ENCODE measurements at regions not wholly inside any gene's neighbourhood (a gene's known extent, or its start where the extent isn't known, plus 50 kb on each side); places are given as distances from the start of the nearest gene placed in this dataset.
"Not testable (repeated sequence)": the region's sequence is repeated elsewhere in the genome, so short reads cannot be mapped to it uniquely, and the experiment has no call there.

- no peak for TF ChIP-seq CTCF (IDR thresholded peaks at IDR 0.05)
- Histone ChIP-seq H3K4me3 (ENCODE audit: low read depth in 1 of 2, low read length in 1 of 2) (no peak overlapping the region), H3K9me3 (no peaks in the 10 kb centered on the region)
Measured at GRCh38 chr2:66105066-66105753, 329.7 kb upstream of the MEIS1 start.

GRCh38 chr2:66103581-66103980 lies 331.3 kb upstream of the MEIS1 start:
- no peak for TF ChIP-seq CTCF (IDR thresholded peaks at IDR 0.05)
- no peaks in the 10 kb centered on the region for H3K36me3 ChIP-seq
- no peaks in the 10 kb centered on the region for H3K4me1 ChIP-seq (ENCODE audit: control insufficient read depth in 1 of 2, insufficient read depth in 1 of 2, low read depth in 1 of 2, low read length in 1 of 2)
- H3K4me3 ChIP-seq (ENCODE audit: low read depth in 1 of 2, low read length in 1 of 2) = no peak overlapping the region
- H3K27ac ChIP-seq = no peak overlapping the region
- no peaks in the 10 kb centered on the region for H3K9me3 ChIP-seq
- no peaks in the 10 kb centered on the region for H3K27me3 ChIP-seq

More at GRCh38 chr2:66105066-66105753, 329.7 kb upstream of the MEIS1 start:
- no peak overlapping the region for H3K27ac ChIP-seq
- H3K4me1 ChIP-seq (ENCODE audit: control insufficient read depth in 1 of 2, insufficient read depth in 1 of 2, low read depth in 1 of 2, low read length in 1 of 2) = no peaks in the 10 kb centered on the region
- no peaks in the 10 kb centered on the region for H3K27me3 ChIP-seq
- no peaks in the 10 kb centered on the region for H3K36me3 ChIP-seq

GRCh38 chr2:66101206-66101605 lies 333.7 kb upstream of the MEIS1 start:
- no peak overlapping the region for H3K27ac ChIP-seq
- no peaks in the 10 kb centered on the region for H3K36me3 ChIP-seq
- H3K9me3 ChIP-seq = no peaks in the 10 kb centered on the region

GRCh38 chr2:66095820-66096345 lies 339.0 kb upstream of the MEIS1 start:
- H3K4me3 ChIP-seq (ENCODE audit: low read depth in 1 of 2, low read length in 1 of 2) = no peak overlapping the region
- no peaks in the 10 kb centered on the region for H3K36me3 ChIP-seq
- H3K27ac ChIP-seq = no peak overlapping the region
- H3K27me3 ChIP-seq = no peaks in the 10 kb centered on the region
- no peak for TF ChIP-seq CTCF (IDR thresholded peaks at IDR 0.05)
- no peaks in the 10 kb centered on the region for H3K4me1 ChIP-seq (ENCODE audit: control insufficient read depth in 1 of 2, insufficient read depth in 1 of 2, low read depth in 1 of 2, low read length in 1 of 2)
- no peaks in the 10 kb centered on the region for H3K9me3 ChIP-seq

More at GRCh38 chr2:66101206-66101605, 333.7 kb upstream of the MEIS1 start:
- H3K4me1 ChIP-seq (ENCODE audit: control insufficient read depth in 1 of 2, insufficient read depth in 1 of 2, low read depth in 1 of 2, low read length in 1 of 2) = no peaks in the 10 kb centered on the region
- TF ChIP-seq CTCF (IDR thresholded peaks at IDR 0.05) = no peak
- H3K27me3 ChIP-seq = no peaks in the 10 kb centered on the region
- H3K4me3 ChIP-seq (ENCODE audit: low read depth in 1 of 2, low read length in 1 of 2) = no peak overlapping the region

- not testable (repeated sequence) for H3K9me3 ChIP-seq; H3K27ac ChIP-seq; H3K36me3 ChIP-seq; H3K4me1 ChIP-seq (ENCODE audit: control insufficient read depth in 1 of 2, insufficient read depth in 1 of 2, low read depth in 1 of 2, low read length in 1 of 2); H3K27me3 ChIP-seq; H3K4me3 ChIP-seq (ENCODE audit: low read depth in 1 of 2, low read length in 1 of 2)
Measured at GRCh38 chr2:66094689-66095088, 340.2 kb upstream of the MEIS1 start.

GRCh38 chr2:66093371-66093770 lies 341.6 kb upstream of the MEIS1 start:
- Histone ChIP-seq H3K4me3 (ENCODE audit: low read depth in 1 of 2, low read length in 1 of 2) (no peak overlapping the region), H3K27ac (no peak overlapping the region), H3K36me3 (no peaks in the 10 kb centered on the region), H3K9me3 (no peaks in the 10 kb centered on the region), H3K27me3 (no peaks in the 10 kb centered on the region), H3K4me1 (ENCODE audit: control insufficient read depth in 1 of 2, insufficient read depth in 1 of 2, low read depth in 1 of 2, low read length in 1 of 2) (no peaks in the 10 kb centered on the region)
- TF ChIP-seq CTCF (IDR thresholded peaks at IDR 0.05) = no peak
